AG20443 (cell line): ENCODE measurements at regions not wholly inside any gene's neighbourhood (a gene's known extent, or its start where the extent isn't known, plus 50 kb on each side); places are given as distances from the start of the nearest gene placed in this dataset.

Source experiments
- DNase-seq: peaks from one replicate; pipeline ENCODE4 v3.0.0; 2012; ENCODE audit warnings: low spot score, mixed read lengths

DNA sequence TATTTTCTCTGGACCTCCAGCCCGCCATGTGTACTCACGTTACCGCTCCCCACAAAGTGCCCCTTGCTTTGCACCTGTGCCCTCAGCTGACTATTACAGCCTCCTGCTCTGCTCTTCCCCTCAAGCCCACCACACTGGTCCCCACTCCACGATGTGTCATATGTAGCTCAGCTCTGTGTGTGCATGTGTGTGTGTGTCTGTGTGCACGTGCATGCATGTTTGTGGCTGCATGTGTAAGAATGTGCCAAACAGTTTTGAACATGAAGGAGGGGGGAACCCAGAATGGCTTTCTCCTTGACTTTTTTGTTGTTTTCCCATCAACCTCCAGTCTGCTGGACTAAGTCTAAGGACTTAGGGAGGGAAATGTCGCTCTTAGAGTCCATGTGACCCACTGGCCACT, 54.8 kb upstream of the BTRC start:
- no peak for DNase-seq

DNA sequence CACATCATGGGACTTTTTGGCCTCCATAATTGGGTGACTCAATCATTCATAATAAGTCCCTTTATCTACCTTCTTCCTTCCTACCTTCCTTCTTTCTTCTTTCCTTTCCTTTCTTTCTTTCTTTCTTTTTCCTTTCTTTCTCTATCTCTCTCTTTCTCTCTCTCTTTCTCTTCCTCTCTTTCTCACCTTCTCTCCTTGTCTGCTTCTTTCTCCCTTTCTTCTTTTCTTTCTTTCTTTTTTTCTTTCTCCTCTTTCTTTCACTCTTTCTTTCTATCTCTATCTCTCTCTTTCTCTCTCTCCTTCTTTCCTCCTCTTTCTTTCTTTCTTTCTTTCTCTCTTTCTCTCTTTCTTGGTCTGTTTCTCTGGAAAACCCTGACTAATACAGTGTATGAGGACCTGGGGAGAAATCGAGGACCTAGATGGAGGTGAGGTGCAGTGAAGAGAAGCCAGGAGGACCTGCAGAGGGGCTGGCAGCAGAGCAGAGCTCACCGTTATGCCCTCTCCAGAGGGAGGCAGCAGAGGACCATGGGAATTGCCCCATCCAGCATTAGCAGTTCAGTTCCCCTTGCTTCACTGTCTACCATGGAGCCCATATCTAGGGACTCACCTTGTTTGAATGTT, 52.7 kb upstream of the BTRC start:
- no peak for DNase-seq

DNA sequence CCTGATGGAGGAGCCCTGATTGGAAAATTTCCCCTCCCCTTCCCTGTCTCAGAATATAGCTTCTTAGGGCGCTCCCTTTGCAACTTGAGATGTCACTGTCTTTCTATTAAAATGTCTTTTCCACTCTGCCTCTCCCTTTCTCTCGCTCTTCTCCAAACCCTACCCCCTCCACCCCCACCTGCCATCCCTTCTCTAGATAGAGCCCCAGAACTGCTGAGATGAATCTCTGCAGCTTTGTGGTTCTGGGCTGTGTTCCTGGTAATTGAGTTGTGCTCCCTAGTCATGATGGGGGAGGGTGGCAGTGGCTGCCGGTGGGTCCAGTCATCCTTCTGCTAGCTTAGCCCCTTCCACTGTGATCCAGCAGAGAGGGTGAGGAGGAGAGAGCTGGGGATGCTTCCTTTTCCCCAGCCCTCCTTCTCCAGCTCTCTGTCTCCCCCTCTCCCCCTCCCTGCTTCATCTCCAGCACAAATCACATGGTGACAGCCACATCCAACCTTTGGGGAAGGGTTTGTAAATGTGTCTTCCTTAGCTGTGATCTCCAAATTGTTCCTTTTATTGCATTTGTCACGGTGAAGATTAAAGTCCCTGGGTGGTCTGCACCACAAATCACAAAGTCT, 50.8 kb upstream of the BTRC start:
- no peak for DNase-seq
